ENCODE measurements at regions not wholly inside any gene's neighbourhood (a gene's known extent, or its start where the extent isn't known, plus 50 kb on each side); places are given as distances from the start of the nearest gene placed in this dataset.

DNA sequence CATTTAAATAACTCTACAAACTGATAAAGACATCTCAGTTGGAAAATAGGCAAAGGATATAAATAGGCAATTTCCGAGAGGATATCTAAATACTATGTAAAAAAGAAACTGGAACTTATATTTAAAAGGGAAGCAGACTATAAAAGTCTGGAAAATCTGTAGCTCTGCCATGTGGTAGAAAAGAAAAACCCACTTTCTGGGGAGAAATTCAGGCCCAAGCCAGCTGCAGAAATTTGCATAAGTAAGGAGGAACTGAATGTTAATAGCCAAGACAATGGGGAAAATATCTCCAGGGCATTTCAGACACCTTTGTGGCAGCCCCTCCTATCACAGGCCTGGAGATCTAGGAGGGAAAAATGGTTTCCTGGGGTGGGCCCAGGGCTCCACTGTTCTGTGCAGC is 97.8 kb upstream of the ZBED5 start:
- TF ChIP-seq L3MBTL2 (conservative IDR thresholded peaks at IDR 0.05) (no peak), SP1 (IDR thresholded peaks at IDR 0.05) (no peak), FOXA1 (IDR thresholded peaks at IDR 0.05) (no peak), HDGF (IDR thresholded peaks at IDR 0.05; ENCODE audit: borderline replicate concordance) (no peak), SUZ12 (IDR thresholded peaks at IDR 0.05) (no peak), BHLHE40 (IDR thresholded peaks at IDR 0.05; ENCODE audit: borderline replicate concordance) (no peak), ELF4 (IDR thresholded peaks at IDR 0.05) (no peak), TARDBP (IDR thresholded peaks at IDR 0.05) (no peak)
